GM12878 (cell line): ENCODE measurements at regions not wholly inside any gene's neighbourhood (a gene's known extent, or its start where the extent isn't known, plus 50 kb on each side); places are given as distances from the start of the nearest gene placed in this dataset.

Experiments
- ATAC-seq: fragments of 200-7000 bp; cut with Tn5 transposase; 3 replicates; pipeline ENCODE4 v1.9.1; 2020; ENCODE audit warnings: mild to moderate bottlenecking, moderate library complexity
- BruUV-seq: library from RNA; stranded (reverse); fragments of 400-500 nt; replicated peaks from 2 replicates; lab custom pipeline; 2021; lab: Mats Ljungman, UMichigan
- CTCF ChIA-PET: fragments of 300-600 bp; sonication (Branson Sonifier 250); formaldehyde crosslinking; extraction: SDS; loops from one replicate; lab custom pipeline; 2021; ENCODE audit warnings: inconsistent platforms; lab: Yijun Ruan, JAX
- POLR2A ChIA-PET: fragments of 350-600 bp; formaldehyde crosslinking; extraction: SDS; loops from one replicate; lab custom pipeline; 2021; ENCODE audit warnings: inconsistent platforms; lab: Charles Lee
- RAD21 ChIA-PET: fragments of 300-600 bp; sonication (Branson Sonifier 250); formaldehyde crosslinking; loops from one replicate; lab custom pipeline; 2023; ENCODE audit warnings: antibody characterized with exemption; ENCODE audit not compliant: unreplicated experiment; lab: Charles Lee
- SMC1A ChIA-PET: fragments of 300-600 bp; sonication (Branson Sonifier 250); formaldehyde crosslinking; loops from one replicate; lab custom pipeline; 2023; ENCODE audit not compliant: unreplicated experiment, uncharacterized antibody; lab: Charles Lee
- DNase-seq: peaks from one replicate; pipeline ENCODE4 v3.0.0-alpha.2; 2011; ENCODE audit warnings: low read depth, low spot score
- FAIRE-seq: peaks from 3 replicates; lab custom pipeline; 2011; peaks lifted over from hg19 to GRCh38; lab: Jason Lieb, UNC
- H2AFZ ChIP-seq: 2 replicates; pipeline ENCODE4 v1.6.0; 2011; ENCODE audit warnings: low read depth, low read length, control low read depth; ENCODE audit not compliant: control insufficient read depth
- H3K27ac ChIP-seq: 2 replicates; pipeline ENCODE4 v1.5.1; 2011; ENCODE audit warnings: control low read depth; ENCODE audit not compliant: control insufficient read depth, insufficient read depth
- H3K27me3 ChIP-seq, 2 experiments: replicated peaks in 1 of 2; 2 replicates each; pipeline versions ENCODE4 v1.6.0 to v1.6.1; 2011; ENCODE audit warnings: low read length in 1 of 2; ENCODE audit not compliant: control insufficient read depth in 2 of 2, insufficient read depth in 2 of 2
- H3K36me3 ChIP-seq, 2 experiments: 2 replicates each; pipeline ENCODE4 v1.5.1; 2011; ENCODE audit warnings: low read length in 1 of 2; ENCODE audit not compliant: control insufficient read depth in 2 of 2, insufficient read depth in 2 of 2
- H3K4me1 ChIP-seq: 2 replicates; pipeline ENCODE4 v1.6.1; 2011; ENCODE audit warnings: mild to moderate bottlenecking, low read length, moderate library complexity, mixed read lengths; ENCODE audit not compliant: control insufficient read depth, insufficient read depth
- H3K4me2 ChIP-seq: 2 replicates; pipeline ENCODE4 v1.6.0; 2011; ENCODE audit warnings: control low read depth; ENCODE audit not compliant: control insufficient read depth, insufficient read depth
- H3K4me3 ChIP-seq: fragments of 200-600 bp; sonication (generic); 2 replicates; pipeline ENCODE4 v1.5.1; 2016
- H3K79me2 ChIP-seq: 2 replicates; pipeline ENCODE4 v1.6.0; 2011; ENCODE audit warnings: low read length; ENCODE audit not compliant: control insufficient read depth, insufficient read depth
- H3K9ac ChIP-seq: 2 replicates; pipeline ENCODE4 v1.8.0; 2011; ENCODE audit warnings: low read length, control low read depth, mixed read lengths; ENCODE audit not compliant: control insufficient read depth, insufficient read depth
- H3K9me3 ChIP-seq: replicated peaks from 3 replicates; pipeline ENCODE4 v1.5.1; 2011; ENCODE audit warnings: mild to moderate bottlenecking, low read length; ENCODE audit not compliant: control insufficient read depth, insufficient read depth
- H4K20me1 ChIP-seq: 2 replicates; pipeline ENCODE4 v1.6.0; 2011; ENCODE audit not compliant: control insufficient read depth, insufficient read depth
- CBX3 ChIP-seq: fragments of 200-600 bp; sonication (generic); IDR thresholded peaks from 2 replicates; pipeline ENCODE4 v1.6.1; 2016; ENCODE audit warnings: low read depth, borderline replicate concordance
- CEBPB ChIP-seq, 2 experiments: fragments of 150-350 bp in 1 of 2; IDR thresholded peaks; 2 replicates each; pipeline ENCODE4 v1.6.1; 2012 to 2014; ENCODE audit warnings: low read depth in 2 of 2, low read length in 2 of 2, borderline replicate concordance in 1 of 2, inconsistent platforms in 1 of 2
- HDAC2 ChIP-seq: fragments of 200-600 bp; sonication (generic); IDR thresholded peaks from 2 replicates; pipeline ENCODE4 v1.6.1; 2017
- KLF5 ChIP-seq: fragments of 450-650 bp; IDR thresholded peaks from 2 replicates; pipeline ENCODE4 v1.6.1; 2014; ENCODE audit warnings: mild to moderate bottlenecking; ENCODE audit not compliant: partially characterized antibody
- PAX8 ChIP-seq: fragments of 450-650 bp; IDR thresholded peaks from 2 replicates; pipeline ENCODE4 v1.6.1; 2017; ENCODE audit warnings: mild to moderate bottlenecking, moderate library complexity
- ZNF274 ChIP-seq: IDR thresholded peaks from one replicate; pipeline ENCODE4 v1.8.0; 2011; ENCODE audit not compliant: insufficient read length, insufficient read depth
- ZNF384 ChIP-seq: IDR thresholded peaks from 2 replicates; pipeline ENCODE4 v1.6.1; 2012; ENCODE audit warnings: low read depth, mild to moderate bottlenecking, low read length, improper control_type of control experiment, borderline replicate concordance
- ZSCAN29 ChIP-seq: fragments of 450-650 bp; IDR thresholded peaks from 2 replicates; pipeline ENCODE4 v1.6.1; 2017; ENCODE audit warnings: mild to moderate bottlenecking, moderate library complexity
- WGBS: methylation state at CpG from one replicate; pipeline ENCODE4 v1.1.6; 2016; ENCODE audit warnings: low lambda C conversion rate; ENCODE audit not compliant: insufficient replicate concordance, insufficient coverage; ENCODE audit errors: missing lambda C conversion rate; 5-methylcytosine and 5-hydroxymethylcytosine counted together
- in situ Hi-C: fragments of 300-500 bp; cut with MboI; formaldehyde crosslinking; loops from 9 replicates; pipeline ENCODE4 v1.14.3; 2018; ENCODE audit warnings: mixed read lengths
- intact Hi-C: fragments of 100-400 bp; cut with micrococcal nuclease; formaldehyde crosslinking; loops from one replicate; pipeline ENCODE4 v1.14.2; 2022; ENCODE audit not compliant: unreplicated experiment
- TF ChIP-seq, protein P1 (sequence below): IDR thresholded peaks from 2 replicates; pipeline ENCODE4 v1.6.1; 2012; ENCODE audit warnings: improper control_type of control experiment, low read depth, low read length; ENCODE audit not compliant: insufficient replicate concordance
- TF ChIP-seq, protein P2 (sequence below): IDR thresholded peaks from 2 replicates; pipeline ENCODE4 v1.6.1; 2012; ENCODE audit warnings: low read depth, low read length, improper control_type of control experiment
- TF ChIP-seq, protein P3 (sequence below): IDR thresholded peaks from 2 replicates; pipeline ENCODE4 v1.6.1; 2011; ENCODE audit warnings: mild to moderate bottlenecking, low read depth, low read length, moderate library complexity; ENCODE audit not compliant: insufficient replicate concordance

DNA sequence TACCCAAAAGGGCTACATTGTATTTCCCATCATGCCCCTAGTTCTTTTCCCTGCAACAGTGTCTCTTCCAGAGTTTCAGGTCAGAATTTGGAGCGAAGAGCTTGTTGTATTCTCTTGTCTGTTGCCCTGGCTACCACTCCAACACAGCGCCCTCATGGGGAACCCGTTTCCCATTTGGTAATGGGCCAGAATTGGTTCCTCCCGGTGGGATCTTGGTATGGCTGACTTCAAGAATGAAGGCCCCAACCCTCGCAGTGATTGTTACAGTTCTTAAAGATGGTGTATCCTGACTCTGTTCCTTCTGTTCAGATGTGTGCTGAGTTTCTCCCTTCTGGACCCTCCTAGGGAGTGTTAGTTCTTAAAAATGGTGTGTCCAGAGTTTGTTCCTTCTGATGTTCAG, 110.5 kb upstream of the ZNF32 start:
- ChIA-PET CTCF (no interaction called here), RAD21 (no interaction called here), POLR2A (no interaction called here), SMC1A (no interaction called here)
- in situ Hi-C loops (loop anchor here (25.0 kb wide), 1 partner anchor 103 kb away; no protein-coding TSS in a partner anchor), intact Hi-C loops (no loop called here)
- H3K9ac ChIP-seq: no peak overlapping the region
- WGBS: 28% methylated on average over 5 of the region's 5 CpGs
- H3K27ac ChIP-seq: no peak overlapping the region
- H3K79me2 ChIP-seq: no peaks in the 10 kb centered on the region
- H3K9me3 ChIP-seq: no peaks in the 10 kb centered on the region
- no peak for ATAC-seq
- no peaks in the 10 kb centered on the region for H3K4me1 ChIP-seq
- BruUV-seq: no TSS peak
- no peaks in the 10 kb centered on the region for H3K36me3 ChIP-seq
- no peak for FAIRE-seq
- H4K20me1 ChIP-seq: no peaks in the 10 kb centered on the region
- TF ChIP-seq HDAC2 (no peak), ZSCAN29 (no peak), KLF5 (no peak), ZNF274 (no peak), PAX8 (no peak), ZNF384 (no peak), CEBPB (IDR thresholded peaks at IDR 0.05; ENCODE audit: borderline replicate concordance in 1 of 2, low read depth in 2 of 2, low read length in 2 of 2) (no peak), CBX3 (no peak)
- TF ChIP-seq, protein P1, sequence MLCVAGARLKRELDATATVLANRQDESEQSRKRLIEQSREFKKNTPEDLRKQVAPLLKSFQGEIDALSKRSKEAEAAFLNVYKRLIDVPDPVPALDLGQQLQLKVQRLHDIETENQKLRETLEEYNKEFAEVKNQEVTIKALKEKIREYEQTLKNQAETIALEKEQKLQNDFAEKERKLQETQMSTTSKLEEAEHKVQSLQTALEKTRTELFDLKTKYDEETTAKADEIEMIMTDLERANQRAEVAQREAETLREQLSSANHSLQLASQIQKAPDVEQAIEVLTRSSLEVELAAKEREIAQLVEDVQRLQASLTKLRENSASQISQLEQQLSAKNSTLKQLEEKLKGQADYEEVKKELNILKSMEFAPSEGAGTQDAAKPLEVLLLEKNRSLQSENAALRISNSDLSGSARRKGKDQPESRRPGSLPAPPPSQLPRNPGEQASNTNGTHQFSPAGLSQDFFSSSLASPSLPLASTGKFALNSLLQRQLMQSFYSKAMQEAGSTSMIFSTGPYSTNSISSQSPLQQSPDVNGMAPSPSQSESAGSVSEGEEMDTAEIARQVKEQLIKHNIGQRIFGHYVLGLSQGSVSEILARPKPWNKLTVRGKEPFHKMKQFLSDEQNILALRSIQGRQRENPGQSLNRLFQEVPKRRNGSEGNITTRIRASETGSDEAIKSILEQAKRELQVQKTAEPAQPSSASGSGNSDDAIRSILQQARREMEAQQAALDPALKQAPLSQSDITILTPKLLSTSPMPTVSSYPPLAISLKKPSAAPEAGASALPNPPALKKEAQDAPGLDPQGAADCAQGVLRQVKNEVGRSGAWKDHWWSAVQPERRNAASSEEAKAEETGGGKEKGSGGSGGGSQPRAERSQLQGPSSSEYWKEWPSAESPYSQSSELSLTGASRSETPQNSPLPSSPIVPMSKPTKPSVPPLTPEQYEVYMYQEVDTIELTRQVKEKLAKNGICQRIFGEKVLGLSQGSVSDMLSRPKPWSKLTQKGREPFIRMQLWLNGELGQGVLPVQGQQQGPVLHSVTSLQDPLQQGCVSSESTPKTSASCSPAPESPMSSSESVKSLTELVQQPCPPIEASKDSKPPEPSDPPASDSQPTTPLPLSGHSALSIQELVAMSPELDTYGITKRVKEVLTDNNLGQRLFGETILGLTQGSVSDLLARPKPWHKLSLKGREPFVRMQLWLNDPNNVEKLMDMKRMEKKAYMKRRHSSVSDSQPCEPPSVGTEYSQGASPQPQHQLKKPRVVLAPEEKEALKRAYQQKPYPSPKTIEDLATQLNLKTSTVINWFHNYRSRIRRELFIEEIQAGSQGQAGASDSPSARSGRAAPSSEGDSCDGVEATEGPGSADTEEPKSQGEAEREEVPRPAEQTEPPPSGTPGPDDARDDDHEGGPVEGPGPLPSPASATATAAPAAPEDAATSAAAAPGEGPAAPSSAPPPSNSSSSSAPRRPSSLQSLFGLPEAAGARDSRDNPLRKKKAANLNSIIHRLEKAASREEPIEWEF: no peak
- TF ChIP-seq, protein P2, sequence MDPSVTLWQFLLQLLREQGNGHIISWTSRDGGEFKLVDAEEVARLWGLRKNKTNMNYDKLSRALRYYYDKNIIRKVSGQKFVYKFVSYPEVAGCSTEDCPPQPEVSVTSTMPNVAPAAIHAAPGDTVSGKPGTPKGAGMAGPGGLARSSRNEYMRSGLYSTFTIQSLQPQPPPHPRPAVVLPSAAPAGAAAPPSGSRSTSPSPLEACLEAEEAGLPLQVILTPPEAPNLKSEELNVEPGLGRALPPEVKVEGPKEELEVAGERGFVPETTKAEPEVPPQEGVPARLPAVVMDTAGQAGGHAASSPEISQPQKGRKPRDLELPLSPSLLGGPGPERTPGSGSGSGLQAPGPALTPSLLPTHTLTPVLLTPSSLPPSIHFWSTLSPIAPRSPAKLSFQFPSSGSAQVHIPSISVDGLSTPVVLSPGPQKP: no peak
- TF ChIP-seq, protein P3, sequence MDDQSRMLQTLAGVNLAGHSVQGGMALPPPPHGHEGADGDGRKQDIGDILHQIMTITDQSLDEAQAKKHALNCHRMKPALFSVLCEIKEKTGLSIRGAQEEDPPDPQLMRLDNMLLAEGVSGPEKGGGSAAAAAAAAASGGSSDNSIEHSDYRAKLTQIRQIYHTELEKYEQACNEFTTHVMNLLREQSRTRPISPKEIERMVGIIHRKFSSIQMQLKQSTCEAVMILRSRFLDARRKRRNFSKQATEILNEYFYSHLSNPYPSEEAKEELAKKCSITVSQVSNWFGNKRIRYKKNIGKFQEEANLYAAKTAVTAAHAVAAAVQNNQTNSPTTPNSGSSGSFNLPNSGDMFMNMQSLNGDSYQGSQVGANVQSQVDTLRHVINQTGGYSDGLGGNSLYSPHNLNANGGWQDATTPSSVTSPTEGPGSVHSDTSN: no peak
- no peak overlapping the region for H2AFZ ChIP-seq
- no peaks in the 10 kb centered on the region for H3K27me3 ChIP-seq
- H3K4me3 ChIP-seq: no peak overlapping the region
- H3K4me2 ChIP-seq: no peak overlapping the region
- no peak for DNase-seq
